Pancreas (tissue), 10 donors: ENCODE measurements at regions not wholly inside any gene's neighbourhood (a gene's known extent, or its start where the extent isn't known, plus 50 kb on each side); places are given as distances from the start of the nearest gene placed in this dataset.

Experiments used
- ATAC-seq, 4 donors: fragments of 200-7000 bp; cut with Tn5 transposase; one replicate each; pipeline versions ENCODE4 v1.8.0 to v1.9.1; 2020; ENCODE audit warnings: mild to moderate bottlenecking in 4 of 4, moderate library complexity in 4 of 4
- DNase-seq, 6 donors: peaks; one replicate each; pipeline ENCODE4 v3.0.0-alpha.2; 2020
- FAIRE-seq: peaks from 2 replicates; lab custom pipeline; 2012; peaks lifted over from hg19 to GRCh38; lab: Jason Lieb, UNC
- H3K27ac ChIP-seq, 4 donors: fragments of 200-600 bp; sonication (generic); 1 replicate in 3 of 4; 2 replicates in 1 of 4; pipeline versions ENCODE4 v1.5.0 to v1.8.0; 2020
- H3K27me3 ChIP-seq, 4 donors: fragments of 200-600 bp; one replicate each; pipeline ENCODE4 v1.8.0; 2021
- H3K36me3 ChIP-seq, 3 donors: fragments of 200-600 bp; sonication (generic) in 1 of 3; one replicate each; pipeline versions ENCODE4 v1.5.0 to v1.8.0; 2020 to 2021
- H3K4me1 ChIP-seq, 3 donors: fragments of 200-600 bp; one replicate each; pipeline ENCODE4 v1.8.0; 2021
- H3K4me3 ChIP-seq, 4 donors: fragments of 200-600 bp; sonication (generic) in 2 of 4; one replicate each; pipeline versions ENCODE4 v1.5.0 to v1.8.0; 2020 to 2021
- H3K9me3 ChIP-seq, 4 donors: fragments of 200-600 bp; one replicate each; pipeline ENCODE4 v1.8.0; 2021
- CTCF ChIP-seq, 4 donors: fragments of 200-600 bp; sonication (generic) in 3 of 4; IDR thresholded peaks; one replicate each; pipeline versions ENCODE4 v1.5.0 to v1.8.0; 2021; ENCODE audit warnings: antibody characterized with exemption in 4 of 4
- WGBS, 2 donors: extraction: QIAGEN DNeasy Blood & Tissue Kit; methylation state at CpG; one replicate each; pipeline ENCODE4 v1.1.7; 2013; 5-methylcytosine and 5-hydroxymethylcytosine counted together
- intact Hi-C, 3 donors: fragments of 100-400 bp; cut with DNase I; formaldehyde crosslinking; loops; one replicate each; pipeline versions ENCODE4 v1.11.1 to v1.14.2; 2022
- donor health status: healthy with polysubstance abuse.
- donor health status: DM: no; HTN: no; CAD: no; lungs with moderate emphysema.
- donor health status: DM: no; HTN: no; CAD: no.
- donor health status: control.
- donor health status: control.
- donor health status: Bipolar disorder and iron deficiency.
- donor health status: DM: yes; HTN: yes; CAD: no.
- donor health status: DM: no; HTN: no; CAD: no.
- donor health status: DM: no; HTN: no; CAD: no.
- donor health status: DM: yes; HTN: yes; CAD: no.

- H3K4me3 ChIP-seq = no peak overlapping the region
- WGBS, 2 donors = 75 to 83% methylated on average over 4 of the region's 4 CpGs
- no peak for DNase-seq
- H3K27me3 ChIP-seq = peaks cover 0 to 11% (median 1%) of the 10 kb centered on the region in 4 donors
- no peak for ATAC-seq
- H3K27ac ChIP-seq = no peak overlapping the region
- no peak for FAIRE-seq
- H3K36me3 ChIP-seq = no peaks in the 10 kb centered on the region
- TF ChIP-seq CTCF (IDR thresholded peaks at IDR 0.05) = no peak
- H3K9me3 ChIP-seq = no peaks in the 10 kb centered on the region
- intact Hi-C loops = no loop called here
- peaks cover 0 to 10% (median 0%) of the 10 kb centered on the region in 3 donors for H3K4me1 ChIP-seq
These were observed 60.7 kb upstream of the CNEP1R1 start for GRCh38 chr16:49964316-49964715.

- TF ChIP-seq CTCF (IDR thresholded peaks at IDR 0.05) = no peak
- H3K36me3 ChIP-seq = no peaks in the 10 kb centered on the region
- ATAC-seq (no peak), FAIRE-seq (no peak), DNase-seq (no peak)
- 79 to 80% methylated on average over 2 of the region's 2 CpGs for WGBS, 2 donors
- no peak overlapping the region for H3K4me3 ChIP-seq
- no peak overlapping the region for H3K27ac ChIP-seq
- intact Hi-C loops = no loop called here
- no peaks in the 10 kb centered on the region for H3K9me3 ChIP-seq
- H3K27me3 ChIP-seq = peaks cover 0 to 11% (median 1%) of the 10 kb centered on the region in 4 donors
- H3K4me1 ChIP-seq = peaks cover 0 to 10% (median 0%) of the 10 kb centered on the region in 3 donors
These were observed 60.1 kb upstream of the CNEP1R1 start for GRCh38 chr16:49964973-49965372.

GRCh38 chr16:49967012-49967559, 57.9 kb upstream of the CNEP1R1 start:
- Histone ChIP-seq H3K27me3 (peaks cover 0 to 11% (median 1%) of the 10 kb centered on the region in 4 donors), H3K36me3 (no peaks in the 10 kb centered on the region), H3K4me3 (no peak overlapping the region), H3K27ac (no peak overlapping the region), H3K4me1 (no peaks in the 10 kb centered on the region), H3K9me3 (no peaks in the 10 kb centered on the region)
- 55 to 60% methylated on average over 6 of the region's 6 CpGs for WGBS, 2 donors
- DNase-seq = no peak
- intact Hi-C loops = no loop called here
- ATAC-seq = no peak
- TF ChIP-seq CTCF (IDR thresholded peaks at IDR 0.05) = no peak
- FAIRE-seq = no peak

GRCh38 chr16:49969091-49970030, 55.7 kb upstream of the CNEP1R1 start:
- no peak overlapping the region for H3K27ac ChIP-seq
- no peak for FAIRE-seq
- no peak overlapping the region for H3K4me3 ChIP-seq
- WGBS, 2 donors = 22 to 23% methylated on average over 24 of the region's 24 CpGs
- no peak for ATAC-seq
- no peaks in the 10 kb centered on the region for H3K36me3 ChIP-seq
- H3K9me3 ChIP-seq = no peaks in the 10 kb centered on the region
- TF ChIP-seq CTCF (IDR thresholded peaks at IDR 0.05) = no peak
- no peak for DNase-seq
- intact Hi-C loops = no loop called here
- no peaks in the 10 kb centered on the region for H3K4me1 ChIP-seq
- H3K27me3 ChIP-seq = peaks cover 0 to 11% (median 1%) of the 10 kb centered on the region in 4 donors
